ENCODE measurements at regions not wholly inside any gene's neighbourhood (a gene's known extent, or its start where the extent isn't known, plus 50 kb on each side); places are given as distances from the start of the nearest gene placed in this dataset.

DNA sequence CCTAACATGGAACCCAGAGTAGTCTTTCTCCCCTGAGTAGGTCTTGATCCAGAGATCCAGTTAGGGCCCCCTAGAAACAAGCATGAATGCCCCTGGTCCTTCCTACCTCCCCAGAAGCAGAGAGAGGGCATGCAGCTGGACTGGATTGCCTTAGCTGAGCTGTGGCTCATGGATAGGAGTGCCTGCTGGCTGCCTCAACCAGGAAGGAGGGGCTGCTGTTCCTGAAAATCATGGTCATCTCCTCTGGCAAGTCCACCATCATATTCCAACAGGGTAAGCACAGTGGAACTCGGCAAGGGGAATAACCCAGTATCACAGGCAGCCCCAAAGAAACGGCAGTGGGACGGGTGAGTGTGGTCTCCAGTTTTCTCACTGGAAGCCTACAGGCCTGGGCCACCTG is 53.1 kb upstream of the ENTPD6 start:
- TF ChIP-seq, protein P1, sequence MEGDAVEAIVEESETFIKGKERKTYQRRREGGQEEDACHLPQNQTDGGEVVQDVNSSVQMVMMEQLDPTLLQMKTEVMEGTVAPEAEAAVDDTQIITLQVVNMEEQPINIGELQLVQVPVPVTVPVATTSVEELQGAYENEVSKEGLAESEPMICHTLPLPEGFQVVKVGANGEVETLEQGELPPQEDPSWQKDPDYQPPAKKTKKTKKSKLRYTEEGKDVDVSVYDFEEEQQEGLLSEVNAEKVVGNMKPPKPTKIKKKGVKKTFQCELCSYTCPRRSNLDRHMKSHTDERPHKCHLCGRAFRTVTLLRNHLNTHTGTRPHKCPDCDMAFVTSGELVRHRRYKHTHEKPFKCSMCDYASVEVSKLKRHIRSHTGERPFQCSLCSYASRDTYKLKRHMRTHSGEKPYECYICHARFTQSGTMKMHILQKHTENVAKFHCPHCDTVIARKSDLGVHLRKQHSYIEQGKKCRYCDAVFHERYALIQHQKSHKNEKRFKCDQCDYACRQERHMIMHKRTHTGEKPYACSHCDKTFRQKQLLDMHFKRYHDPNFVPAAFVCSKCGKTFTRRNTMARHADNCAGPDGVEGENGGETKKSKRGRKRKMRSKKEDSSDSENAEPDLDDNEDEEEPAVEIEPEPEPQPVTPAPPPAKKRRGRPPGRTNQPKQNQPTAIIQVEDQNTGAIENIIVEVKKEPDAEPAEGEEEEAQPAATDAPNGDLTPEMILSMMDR (IDR thresholded peaks at IDR 0.05), result no peak
- TF ChIP-seq POLR2A (IDR thresholded peaks at IDR 0.05), result no peak
